VCaP (cell line): ENCODE measurements at regions not wholly inside any gene's neighbourhood (a gene's known extent, or its start where the extent isn't known, plus 50 kb on each side); places are given as distances from the start of the nearest gene placed in this dataset.

Source experiments
- H3K27ac ChIP-seq: fragments of 450-650 bp; 2 replicates; pipeline ENCODE4 v1.5.1; 2017
- TF ChIP-seq, protein P1 (sequence below): fragments of 450-650 bp; conservative IDR thresholded peaks from 2 replicates; pipeline ENCODE4 v1.5.1; 2017; ENCODE audit warnings: mild to moderate bottlenecking, moderate library complexity

DNA sequence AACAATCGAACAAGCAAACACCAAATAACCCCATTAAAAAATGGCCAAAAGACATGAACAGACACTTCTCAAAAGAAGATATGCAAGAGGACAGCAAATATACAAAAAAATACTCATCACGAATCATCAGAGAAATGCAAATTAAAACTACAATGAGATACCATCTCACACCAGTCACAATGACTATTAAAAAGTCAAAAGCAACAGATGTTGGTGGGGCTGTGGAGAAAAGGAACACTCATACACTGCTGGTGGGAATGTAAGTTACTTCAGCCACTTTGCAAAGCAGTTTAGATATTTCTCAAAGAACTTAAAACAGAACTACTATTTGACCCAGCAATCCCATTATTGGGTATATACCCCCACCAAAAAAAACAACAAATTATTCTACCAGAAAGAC, 51.3 kb upstream of the FLI1 start:
- TF ChIP-seq, protein P1, sequence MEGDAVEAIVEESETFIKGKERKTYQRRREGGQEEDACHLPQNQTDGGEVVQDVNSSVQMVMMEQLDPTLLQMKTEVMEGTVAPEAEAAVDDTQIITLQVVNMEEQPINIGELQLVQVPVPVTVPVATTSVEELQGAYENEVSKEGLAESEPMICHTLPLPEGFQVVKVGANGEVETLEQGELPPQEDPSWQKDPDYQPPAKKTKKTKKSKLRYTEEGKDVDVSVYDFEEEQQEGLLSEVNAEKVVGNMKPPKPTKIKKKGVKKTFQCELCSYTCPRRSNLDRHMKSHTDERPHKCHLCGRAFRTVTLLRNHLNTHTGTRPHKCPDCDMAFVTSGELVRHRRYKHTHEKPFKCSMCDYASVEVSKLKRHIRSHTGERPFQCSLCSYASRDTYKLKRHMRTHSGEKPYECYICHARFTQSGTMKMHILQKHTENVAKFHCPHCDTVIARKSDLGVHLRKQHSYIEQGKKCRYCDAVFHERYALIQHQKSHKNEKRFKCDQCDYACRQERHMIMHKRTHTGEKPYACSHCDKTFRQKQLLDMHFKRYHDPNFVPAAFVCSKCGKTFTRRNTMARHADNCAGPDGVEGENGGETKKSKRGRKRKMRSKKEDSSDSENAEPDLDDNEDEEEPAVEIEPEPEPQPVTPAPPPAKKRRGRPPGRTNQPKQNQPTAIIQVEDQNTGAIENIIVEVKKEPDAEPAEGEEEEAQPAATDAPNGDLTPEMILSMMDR = no peak
- no peak overlapping the region for H3K27ac ChIP-seq

DNA sequence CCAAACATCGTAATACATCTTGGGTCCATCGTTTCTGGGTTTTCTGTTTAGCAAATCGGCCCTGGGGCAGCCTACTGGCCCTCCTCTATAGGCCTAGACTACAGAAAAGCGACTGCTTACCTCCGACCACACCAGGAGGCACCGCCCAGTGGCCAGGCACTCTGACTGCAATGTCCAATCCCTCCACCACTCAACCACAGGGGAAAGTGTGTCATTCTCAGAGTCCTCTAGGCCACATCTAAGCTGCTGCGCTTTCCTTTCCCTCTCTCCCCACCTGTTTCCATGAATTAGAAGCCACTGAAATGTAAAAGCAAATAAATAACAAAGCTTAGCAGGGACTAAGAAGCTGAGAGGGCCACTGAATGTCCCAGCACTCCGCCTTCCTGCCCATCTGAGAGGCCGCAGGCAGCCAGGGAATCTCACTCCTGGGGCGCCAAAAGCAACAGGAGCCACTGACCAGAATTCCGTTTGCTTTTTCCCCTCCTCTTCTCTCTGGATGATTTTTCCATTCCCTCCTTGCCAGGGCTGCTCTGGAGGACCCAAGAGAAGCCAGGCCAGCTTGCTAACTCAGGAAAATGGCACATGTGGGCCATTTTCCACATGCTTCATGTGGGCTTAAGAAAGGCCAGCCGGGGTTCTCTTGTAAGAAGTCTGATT, 50.1 kb upstream of the FLI1 start:
- TF ChIP-seq, protein P1 = no peak
- peak overlapping the region; percentile 49 for H3K27ac ChIP-seq
